OCI-LY3 (cell line): ENCODE measurements at regions not wholly inside any gene's neighbourhood (a gene's known extent, or its start where the extent isn't known, plus 50 kb on each side); places are given as distances from the start of the nearest gene placed in this dataset.

Experiments
- CTCF ChIP-seq: fragments of 200-600, 300-600 bp; sonication (generic); IDR thresholded peaks from 2 replicates; pipeline ENCODE4 v1.5.1; 2014; ENCODE audit warnings: antibody characterized with exemption, low read length, low read depth
- EZH2phosphoT487 ChIP-seq: fragments of 200-600 bp; shearing (Covaris generic); IDR thresholded peaks from 2 replicates; pipeline ENCODE4 v1.6.1; 2018; ENCODE audit warnings: antibody characterized with exemption, mixed run types, low read depth

- TF ChIP-seq CTCF (no peak), EZH2phosphoT487 (no peak)
These were observed 105.0 kb upstream of the PRSS3 start for GRCh38 chr9:33690143-33690933.
